Stimulated activated CD8-positive, alpha-beta memory T cell treated with anti-CD3 and anti-CD28 coated beads, Interleukin-7, amount 100 ng/mL, for 4 hours (primary cell): ENCODE measurements at regions not wholly inside any gene's neighbourhood (a gene's known extent, or its start where the extent isn't known, plus 50 kb on each side); places are given as distances from the start of the nearest gene placed in this dataset.

Source experiments
- DNase-seq, 2 donors: peaks; one replicate each; pipeline ENCODE4 v3.0.0-alpha.2; 2020; ENCODE audit warnings: low read depth in 2 of 2

GRCh38 chr1:58975888-58976287 lies 192.0 kb upstream of the JUN start:
- DNase-seq, result no peak

GRCh38 chr1:58976294-58976693 lies 192.4 kb upstream of the JUN start:
- no peak for DNase-seq

- no peak for DNase-seq
These were observed 193.8 kb upstream of the JUN start for GRCh38 chr1:58977598-58977997.

- DNase-seq, result no peak
These were observed 194.2 kb upstream of the JUN start for GRCh38 chr1:58978096-58978495.

GRCh38 chr1:58979086-58979485 lies 195.2 kb upstream of the JUN start:
- DNase-seq, result no peak

- DNase-seq, result no peak
These were observed 195.8 kb upstream of the JUN start for GRCh38 chr1:58979677-58980076.

- DNase-seq, result no peak
These were observed 197.5 kb upstream of the JUN start for GRCh38 chr1:58981392-58981791.

- no peak for DNase-seq
These were observed 198.6 kb upstream of the JUN start for GRCh38 chr1:58982259-58982998.

GRCh38 chr1:58983162-58983561 lies 199.3 kb upstream of the JUN start:
- no peak for DNase-seq

- no peak for DNase-seq
These were observed 199.9 kb upstream of the JUN start for GRCh38 chr1:58983633-58984245.

- DNase-seq, result no peak
These were observed 203.3 kb upstream of the JUN start for GRCh38 chr1:58986996-58987767.

- no peak for DNase-seq
These were observed 204.9 kb upstream of the JUN start for GRCh38 chr1:58988752-58989151.

- no peak for DNase-seq
These were observed 206.0 kb upstream of the JUN start for GRCh38 chr1:58989845-58990244.

- DNase-seq, result no peak
These were observed 207.5 kb upstream of the JUN start for GRCh38 chr1:58991305-58991704.

GRCh38 chr1:58992643-58993042 lies 208.8 kb upstream of the JUN start:
- DNase-seq, result no peak

GRCh38 chr1:58993403-58993802 lies 209.6 kb upstream of the JUN start:
- DNase-seq, result no peak

- DNase-seq, result no peak
These were observed 210.8 kb upstream of the JUN start for GRCh38 chr1:58994664-58995063.

- DNase-seq, result no peak
These were observed 212.7 kb upstream of the JUN start for GRCh38 chr1:58996341-58997059.

- no peak for DNase-seq
These were observed 213.2 kb upstream of the JUN start for GRCh38 chr1:58997060-58997411.

GRCh38 chr1:58997637-58998036 lies 213.8 kb upstream of the JUN start:
- DNase-seq, result no peak

GRCh38 chr1:58999676-59000075 lies 215.8 kb upstream of the JUN start:
- no peak for DNase-seq

GRCh38 chr1:59004755-59005154 lies 220.9 kb upstream of the JUN start:
- DNase-seq, result no peak
